ENCODE measurements at regions not wholly inside any gene's neighbourhood (a gene's known extent, or its start where the extent isn't known, plus 50 kb on each side); places are given as distances from the start of the nearest gene placed in this dataset.

DNA sequence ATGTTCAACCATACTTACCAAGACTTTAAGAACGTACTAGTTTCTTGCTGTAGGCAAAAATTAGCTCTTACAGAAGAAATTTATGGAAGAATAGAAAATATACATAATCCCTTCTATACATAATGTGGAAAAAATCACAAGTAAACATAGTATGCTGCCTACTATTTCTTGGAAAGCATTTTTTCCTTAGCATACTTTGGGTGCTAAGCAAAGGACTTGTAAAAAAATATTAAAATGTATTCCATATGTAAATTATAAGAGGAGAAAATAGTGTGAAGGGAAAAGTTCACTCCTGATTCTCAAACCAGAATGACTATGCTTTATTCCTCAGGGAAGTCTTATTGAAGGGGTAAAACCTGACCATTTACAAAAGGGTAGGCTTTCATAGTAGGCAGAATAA is 243.8 kb upstream of the VLDLR start:
- TF ChIP-seq, protein P1, sequence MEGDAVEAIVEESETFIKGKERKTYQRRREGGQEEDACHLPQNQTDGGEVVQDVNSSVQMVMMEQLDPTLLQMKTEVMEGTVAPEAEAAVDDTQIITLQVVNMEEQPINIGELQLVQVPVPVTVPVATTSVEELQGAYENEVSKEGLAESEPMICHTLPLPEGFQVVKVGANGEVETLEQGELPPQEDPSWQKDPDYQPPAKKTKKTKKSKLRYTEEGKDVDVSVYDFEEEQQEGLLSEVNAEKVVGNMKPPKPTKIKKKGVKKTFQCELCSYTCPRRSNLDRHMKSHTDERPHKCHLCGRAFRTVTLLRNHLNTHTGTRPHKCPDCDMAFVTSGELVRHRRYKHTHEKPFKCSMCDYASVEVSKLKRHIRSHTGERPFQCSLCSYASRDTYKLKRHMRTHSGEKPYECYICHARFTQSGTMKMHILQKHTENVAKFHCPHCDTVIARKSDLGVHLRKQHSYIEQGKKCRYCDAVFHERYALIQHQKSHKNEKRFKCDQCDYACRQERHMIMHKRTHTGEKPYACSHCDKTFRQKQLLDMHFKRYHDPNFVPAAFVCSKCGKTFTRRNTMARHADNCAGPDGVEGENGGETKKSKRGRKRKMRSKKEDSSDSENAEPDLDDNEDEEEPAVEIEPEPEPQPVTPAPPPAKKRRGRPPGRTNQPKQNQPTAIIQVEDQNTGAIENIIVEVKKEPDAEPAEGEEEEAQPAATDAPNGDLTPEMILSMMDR (conservative IDR thresholded peaks at IDR 0.05; ENCODE audit: low read length) = no peak
- no peak for TF ChIP-seq EZH2phosphoT487 (IDR thresholded peaks at IDR 0.05; ENCODE audit: borderline replicate concordance)

Measured in Loucy (cell line).